ENCODE measurements at regions not wholly inside any gene's neighbourhood (a gene's known extent, or its start where the extent isn't known, plus 50 kb on each side); places are given as distances from the start of the nearest gene placed in this dataset.

DNA sequence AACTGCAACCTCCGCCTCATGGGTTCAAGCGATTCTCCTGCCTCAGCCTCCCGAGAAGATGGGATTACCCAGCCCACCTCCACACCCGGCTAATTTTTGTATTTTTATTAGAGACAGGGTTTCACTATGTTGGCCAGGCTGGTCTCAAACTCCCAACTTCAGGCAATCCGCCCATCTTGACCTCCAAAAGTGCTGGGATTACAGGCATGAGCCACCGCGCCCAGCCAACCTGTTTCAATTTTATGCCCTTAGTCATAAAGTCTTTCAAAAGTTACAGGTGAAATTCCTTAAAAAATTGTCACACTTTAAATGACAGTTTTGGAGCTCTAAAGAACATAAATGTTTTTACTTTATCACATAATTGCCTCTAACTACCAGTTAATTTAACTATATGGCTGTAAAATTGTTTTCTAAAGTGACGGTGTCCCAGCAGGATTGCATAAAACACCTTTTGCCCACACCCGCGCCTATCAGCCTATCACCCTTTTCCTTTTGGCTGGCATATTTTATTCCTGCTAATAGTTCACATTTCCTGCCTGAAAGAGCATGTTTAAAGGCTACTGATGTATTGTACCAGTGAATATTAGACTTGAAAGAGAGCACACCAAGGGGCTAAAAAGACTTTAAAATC, 164.2 kb upstream of the SEMA6D start:
- no peak for DNase-seq

DNA sequence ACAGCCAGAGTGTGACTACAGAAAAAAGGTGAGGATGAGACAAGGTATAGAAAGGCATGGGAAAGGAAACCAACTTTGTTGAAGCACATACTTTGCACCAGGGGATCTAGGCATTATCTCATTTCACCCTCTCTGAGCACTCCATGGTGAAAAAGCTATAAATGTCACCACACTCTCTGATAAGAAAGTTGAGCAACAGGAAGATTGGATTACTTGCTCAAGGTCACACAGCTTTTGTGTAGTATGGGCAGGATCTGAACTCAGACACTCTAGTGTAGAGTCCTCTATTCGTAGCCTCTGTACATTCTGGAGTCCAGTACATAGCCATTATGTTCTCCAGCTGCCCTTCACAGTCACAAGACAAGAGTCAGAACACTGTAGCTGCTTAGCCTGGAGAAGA, 163.4 kb upstream of the SEMA6D start:
- no peak for DNase-seq

DNA sequence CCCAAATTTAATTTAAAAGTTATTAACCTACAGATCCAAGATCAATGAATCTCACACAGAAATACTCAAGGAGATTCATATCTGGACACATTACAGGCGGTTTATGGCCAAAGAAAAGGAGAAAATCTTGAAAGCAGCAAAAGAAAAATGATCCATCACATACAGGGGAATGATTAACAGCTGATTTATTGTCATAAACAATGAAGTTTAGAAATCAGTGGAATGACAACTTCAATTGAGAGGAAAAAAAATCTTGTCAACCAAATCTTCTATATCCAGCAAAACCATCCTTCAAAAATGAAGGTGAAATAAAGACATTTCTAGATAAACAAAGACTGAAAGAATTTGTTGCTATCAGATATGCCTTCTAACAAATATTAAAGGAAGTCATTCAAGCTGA, 156.2 kb upstream of the SEMA6D start:
- no peak for DNase-seq

DNA sequence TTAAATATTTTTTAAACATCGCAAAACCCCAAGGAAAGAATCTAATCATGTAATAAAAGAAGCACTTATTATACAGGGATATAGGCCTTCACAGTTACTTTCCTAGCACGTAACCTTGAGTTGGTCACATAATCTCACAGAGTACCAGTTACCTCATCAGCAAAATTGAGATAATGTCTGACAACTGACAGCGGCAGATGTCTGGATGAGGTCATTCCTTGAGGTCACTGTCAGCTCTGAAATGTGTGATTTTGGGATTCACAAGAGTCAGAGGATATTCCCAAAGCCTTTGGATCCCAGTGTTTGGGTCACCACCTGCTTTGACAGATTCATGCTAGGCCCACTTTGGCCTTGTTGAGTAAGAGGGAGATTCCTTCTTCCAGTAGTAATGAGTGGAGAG, 151.4 kb upstream of the SEMA6D start:
- DNase-seq = no peak

DNA sequence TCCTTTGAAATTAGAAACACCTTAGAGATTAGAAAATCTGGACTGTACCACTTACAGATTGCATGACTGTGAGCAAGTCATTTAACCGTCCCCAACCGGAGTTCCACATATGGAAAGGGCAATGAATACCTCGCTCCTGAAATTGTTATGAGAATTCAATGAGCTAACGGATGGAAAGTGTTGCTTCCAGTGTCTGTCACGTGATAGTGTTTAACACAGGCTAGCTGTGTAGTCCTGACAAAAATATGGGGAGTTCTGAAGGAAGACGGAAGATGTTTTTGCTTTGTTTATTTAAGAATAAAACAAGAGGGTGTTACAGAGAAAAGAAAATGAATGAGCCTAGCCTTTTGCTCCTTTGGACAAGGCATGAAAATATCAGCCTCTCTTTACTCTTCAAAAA, 150.7 kb upstream of the SEMA6D start:
- DNase-seq = no peak

DNA sequence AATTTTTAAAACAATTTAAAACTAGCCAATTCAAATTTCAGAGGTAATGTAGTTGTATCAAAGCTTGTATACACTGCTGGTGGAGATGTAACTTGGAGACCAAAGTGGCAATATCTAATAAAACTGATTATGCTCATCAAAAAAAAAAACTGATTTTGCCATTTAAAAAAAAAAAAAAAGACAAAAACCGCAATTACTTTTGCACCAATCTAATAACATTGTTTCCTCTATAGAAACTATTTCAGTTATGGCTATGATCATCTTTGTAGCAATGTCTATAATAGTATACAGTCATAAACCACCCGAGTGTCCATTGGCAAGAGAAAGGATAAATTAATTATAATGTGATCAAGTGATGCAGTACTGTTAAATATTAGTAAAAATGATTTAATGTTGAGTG, 149.3 kb upstream of the SEMA6D start:
- DNase-seq = no peak

DNA sequence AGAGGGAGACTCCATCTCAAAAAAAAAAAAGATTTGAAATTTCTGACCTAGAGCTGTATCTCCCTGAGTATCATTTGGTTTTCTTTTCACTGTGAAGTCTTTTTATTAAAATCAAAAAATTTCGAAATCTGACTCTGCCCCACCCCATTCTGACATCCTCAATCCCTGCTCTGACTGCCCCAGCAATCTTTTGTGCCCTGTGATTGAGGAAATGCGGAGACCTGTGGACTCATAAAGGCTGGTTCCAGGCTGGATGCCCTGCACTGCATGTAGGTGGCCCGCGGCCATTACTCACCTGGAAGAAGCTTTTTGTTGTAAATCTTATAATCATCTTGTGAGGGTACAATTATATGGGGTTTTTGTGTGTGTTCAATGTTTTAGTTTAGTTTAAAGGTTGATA, 147.3 kb upstream of the SEMA6D start:
- DNase-seq = no peak

DNA sequence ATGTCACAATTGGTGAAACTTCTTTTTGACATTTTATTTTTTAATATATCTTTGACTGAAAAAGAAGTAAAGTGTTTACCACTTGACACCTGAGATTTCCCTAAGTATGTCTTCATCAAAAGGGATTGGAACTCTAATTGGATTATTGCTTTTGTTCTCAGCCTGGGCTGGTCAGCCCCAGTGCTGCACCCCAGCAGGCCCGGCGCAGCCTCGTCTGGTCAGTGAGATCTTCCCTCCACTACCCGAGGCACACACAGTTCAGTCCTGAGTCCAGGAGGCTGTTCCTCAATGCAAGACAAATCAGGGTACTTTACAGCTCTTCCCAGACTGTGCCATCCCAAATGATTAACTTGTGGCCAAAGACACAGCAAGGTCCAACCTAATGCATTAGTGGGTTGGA, 146.9 kb upstream of the SEMA6D start:
- no peak for DNase-seq

DNA sequence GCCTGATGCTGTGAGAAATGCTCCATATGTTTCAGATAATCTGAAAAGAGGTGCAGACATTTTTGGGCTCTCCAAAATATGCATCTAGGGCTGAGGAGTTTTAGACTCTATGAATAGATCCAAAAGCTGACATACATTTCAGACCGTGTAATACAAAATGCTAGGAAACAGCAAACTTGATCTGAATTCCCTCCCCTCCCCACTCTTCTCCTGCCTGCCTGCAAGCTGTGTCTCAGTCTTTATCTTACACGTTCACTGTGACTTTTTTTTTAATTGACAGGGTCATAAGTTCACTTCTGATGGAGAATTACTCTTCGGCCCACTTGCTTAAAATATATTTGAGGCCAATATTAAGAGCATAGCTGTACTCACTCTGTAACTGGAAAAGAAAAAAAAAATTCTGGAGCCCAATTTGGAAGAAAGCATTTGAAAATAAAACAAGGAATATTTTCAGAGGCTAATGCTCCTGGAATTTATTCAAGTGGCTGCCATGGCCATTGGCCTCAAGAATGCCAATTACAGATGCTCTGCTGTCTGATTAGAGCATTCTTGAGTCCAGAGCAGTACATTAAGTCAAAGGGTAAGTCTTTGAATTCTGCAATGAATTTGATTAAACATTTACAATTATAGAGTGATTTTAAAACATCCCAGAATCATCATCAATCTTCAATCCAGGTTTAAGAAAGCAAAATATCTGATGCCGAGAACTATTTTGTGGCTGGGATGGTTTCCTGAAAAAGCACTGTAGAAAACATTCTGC, 146.2 kb upstream of the SEMA6D start:
- DNase-seq = no peak

DNA sequence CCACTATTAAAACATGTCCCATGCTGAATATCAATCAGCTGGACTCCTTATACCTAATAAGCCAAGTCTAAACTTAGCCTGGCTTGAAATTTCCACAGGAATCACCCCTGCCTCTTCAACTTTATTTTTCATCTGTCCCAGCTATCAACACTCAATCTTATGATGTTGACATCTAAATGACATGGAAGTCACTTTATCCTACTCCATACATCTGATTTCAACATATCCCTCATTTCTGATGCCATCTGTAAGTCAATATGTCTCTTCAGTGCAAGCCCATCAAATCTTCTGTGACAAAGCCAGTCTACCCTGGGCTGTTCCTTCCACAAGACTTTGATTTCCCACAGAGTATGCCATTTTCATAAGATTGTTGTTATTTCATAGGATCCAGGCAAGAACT, 143.6 kb upstream of the SEMA6D start:
- DNase-seq = no peak

DNA sequence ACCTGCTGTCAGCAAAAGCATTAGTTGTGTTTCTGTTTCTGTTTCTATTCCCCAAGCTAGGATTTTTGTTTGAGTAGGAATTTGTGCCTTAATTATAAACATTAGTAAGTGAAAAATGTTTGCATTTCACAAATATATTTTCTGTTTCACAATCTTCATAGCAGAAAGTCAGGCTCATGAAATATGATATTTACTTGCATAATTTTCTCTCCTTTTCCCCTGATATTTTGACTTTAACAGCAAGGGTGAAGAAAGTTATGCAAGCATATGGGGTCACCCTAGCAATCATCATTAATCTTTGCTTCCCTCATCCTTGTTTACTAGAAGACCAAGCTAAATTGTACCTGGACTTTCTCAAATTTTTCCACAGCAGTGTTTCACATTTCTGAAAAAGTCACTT, 140.3 kb upstream of the SEMA6D start:
- DNase-seq = no peak

DNA sequence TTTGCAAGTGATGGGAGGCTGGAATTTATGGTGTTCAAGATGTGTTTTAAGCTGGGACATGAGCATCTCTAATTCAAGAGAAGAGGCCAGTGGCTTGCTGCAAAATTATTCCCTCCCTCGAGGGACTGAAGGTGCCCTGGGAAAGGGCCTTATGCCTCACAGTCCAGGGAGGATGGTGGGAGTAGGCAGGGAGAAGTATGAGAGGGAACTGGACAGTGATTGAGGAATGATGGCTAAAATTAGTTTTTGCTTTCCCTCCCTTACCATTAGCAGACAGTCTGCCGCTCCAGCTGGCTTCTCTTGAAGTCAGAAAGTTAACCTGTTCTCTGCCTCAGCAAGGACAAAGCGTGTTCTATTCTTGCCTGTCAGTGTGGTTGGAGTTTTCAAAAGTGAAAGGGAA, 139.8 kb upstream of the SEMA6D start:
- no peak for DNase-seq

DNA sequence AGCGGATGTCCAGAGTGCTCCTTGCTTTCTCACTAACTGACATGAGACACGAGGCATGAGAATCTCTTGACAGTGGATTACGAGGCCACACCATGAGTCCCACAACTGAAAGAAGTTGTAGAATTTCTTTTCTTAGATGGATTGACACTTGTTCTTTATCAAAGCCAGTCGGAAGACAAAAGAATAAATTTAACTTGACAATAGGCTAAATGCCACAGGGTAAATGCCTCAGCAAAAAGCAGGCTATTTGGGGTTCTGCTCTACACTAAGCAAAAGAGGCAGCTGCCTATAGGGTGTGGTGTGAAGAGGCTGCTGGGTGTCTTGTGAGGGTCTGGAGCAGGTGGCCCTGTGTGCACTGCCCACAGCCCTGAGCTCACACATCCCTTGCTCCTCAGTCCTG, 135.1 kb upstream of the SEMA6D start:
- no peak for DNase-seq

DNA sequence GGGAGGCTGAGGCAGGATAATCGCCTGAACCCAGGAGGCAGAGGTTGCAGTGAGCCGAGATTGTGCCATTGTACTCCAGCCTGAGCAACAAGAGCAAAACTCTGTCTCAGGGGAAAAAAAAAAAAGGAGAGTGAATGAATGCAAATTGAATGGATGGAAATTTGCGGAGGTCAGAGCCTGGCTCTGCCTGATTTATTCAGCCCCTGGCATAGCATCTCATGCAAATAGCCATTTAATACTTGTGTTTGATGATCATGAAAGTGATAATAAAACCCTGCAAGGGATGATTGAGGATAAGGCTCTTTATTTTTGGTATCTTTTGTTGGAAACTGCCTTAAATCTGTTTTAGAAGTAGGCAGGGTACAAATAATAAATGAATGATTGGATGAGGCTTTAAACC, 133.0 kb upstream of the SEMA6D start:
- DNase-seq = no peak

DNA sequence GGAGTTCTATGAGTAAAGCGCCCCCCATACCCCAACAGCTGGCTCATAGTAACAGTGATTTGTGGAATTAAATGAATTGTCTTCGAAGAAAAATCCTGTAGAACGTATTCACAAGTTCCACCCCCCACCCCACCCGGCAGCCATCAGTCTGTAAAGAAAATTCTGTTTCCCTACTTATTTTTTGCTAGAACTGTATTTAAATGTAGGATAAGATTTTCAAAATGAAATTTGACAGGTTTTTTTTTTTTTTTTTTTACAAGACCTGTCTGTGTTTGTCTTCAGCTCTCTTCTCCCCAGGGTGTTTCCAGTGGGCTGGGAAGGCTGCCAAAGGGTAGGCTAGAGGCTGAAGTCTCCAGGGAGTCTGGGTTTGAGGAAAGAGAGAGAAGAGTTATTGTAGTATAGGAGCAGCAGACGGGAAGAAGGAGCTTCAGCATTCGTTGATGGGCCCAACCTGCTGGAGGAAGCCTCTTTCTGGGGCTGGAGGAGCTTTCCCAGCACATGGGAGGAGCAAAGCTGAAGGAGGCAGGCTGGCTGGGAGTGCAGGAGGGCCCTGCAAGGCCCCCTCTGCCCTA, 130.6 kb upstream of the SEMA6D start:
- peak; percentile 75 to 86 for DNase-seq

DNA sequence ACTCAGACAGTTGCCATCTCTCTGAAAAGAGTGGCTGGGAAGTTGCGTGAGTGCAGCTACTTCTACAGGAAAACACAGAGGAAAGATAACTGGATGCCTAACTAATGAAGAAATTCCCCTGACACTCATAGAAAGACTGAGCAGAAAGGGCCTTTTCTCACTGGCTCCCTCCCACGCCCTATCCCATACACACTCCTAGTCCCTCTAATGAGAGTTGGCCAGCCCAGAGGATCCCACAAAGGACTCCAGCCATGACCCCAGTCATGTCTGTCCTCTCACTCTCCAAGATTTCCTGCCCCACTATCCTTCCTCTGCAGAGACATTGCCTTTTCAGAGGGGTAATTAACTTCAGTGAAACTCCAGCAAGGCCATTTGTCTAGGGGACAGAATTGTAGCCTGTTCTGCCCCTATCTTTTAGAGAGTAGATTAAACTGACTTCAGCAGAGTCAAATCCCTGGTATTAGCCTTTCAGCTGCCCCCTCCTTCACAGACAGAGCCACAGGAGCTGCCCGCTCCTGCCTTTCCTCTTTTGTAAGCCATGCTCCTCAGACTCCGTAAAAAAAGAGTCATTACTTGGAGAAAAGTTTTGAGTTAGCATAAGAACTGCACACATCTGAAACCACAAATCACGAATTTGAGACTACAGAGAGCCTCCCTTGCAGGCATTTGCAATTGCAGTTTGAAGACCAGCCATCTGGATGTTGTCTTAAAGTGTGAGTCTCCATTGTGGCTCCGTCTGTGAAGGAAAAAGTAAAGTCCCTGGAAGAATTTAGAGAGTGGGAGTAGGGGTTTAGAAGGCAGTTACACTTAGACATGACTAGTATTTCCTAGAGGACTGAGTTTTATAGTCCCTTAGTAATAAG, 129.1 kb upstream of the SEMA6D start:
- no peak for DNase-seq

DNA sequence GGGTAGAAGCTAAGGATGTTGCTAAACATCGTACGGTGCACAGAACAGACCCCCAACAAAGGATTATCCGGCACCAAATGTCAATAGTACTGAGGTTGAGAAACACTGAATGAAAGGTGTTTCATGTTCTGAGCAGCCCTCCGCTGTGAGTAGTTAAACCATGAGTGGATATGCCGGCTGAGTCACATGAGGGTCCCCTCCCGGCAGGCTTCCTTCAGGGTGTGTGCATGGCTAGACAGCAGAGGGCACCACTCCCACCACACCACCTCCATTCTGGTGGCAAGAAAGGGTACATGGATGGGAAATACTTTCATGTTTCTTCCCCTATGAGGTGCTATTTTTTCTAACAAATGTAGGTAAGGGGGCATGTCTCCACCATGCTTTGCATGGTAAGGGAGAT, 128.3 kb upstream of the SEMA6D start:
- no peak for DNase-seq

DNA sequence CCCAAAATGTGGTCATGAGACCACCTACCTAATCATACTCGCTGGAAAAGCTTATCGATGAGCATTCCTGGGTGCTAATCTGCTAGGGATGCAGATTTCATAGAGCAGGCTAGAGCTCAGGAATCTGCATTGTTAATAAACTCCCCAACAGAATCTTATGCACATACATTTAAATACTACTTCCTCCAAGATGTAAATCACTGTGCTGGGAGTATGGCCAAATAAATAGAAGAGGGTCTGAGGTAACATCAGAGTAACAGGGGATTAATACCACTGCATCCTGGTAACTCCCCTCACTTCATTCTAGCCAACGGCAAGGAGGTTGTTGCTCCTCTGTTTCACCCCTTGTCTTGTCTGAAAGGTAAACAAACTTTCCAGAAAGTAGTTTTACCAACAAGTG, 118.3 kb upstream of the SEMA6D start:
- DNase-seq = no peak

DNA sequence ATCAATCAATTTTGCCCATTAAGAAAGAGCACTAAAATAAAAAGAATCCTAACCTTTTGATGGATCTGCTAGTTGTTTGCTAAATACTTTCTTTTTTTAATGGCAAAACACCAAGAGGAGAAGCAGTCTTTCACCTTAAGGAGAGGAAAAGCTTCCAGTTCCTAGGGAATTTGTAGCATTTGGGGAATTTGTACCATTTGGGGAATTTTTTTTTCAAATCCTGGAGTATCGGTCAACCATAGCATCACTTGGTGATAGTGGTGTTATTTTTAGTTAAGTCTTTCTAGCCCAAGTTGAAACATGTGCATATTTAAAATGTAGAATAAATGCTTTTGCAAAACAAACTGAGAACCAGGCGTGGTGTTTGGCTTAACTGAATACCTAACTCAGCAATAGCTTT, 117.5 kb upstream of the SEMA6D start:
- no peak for DNase-seq

DNA sequence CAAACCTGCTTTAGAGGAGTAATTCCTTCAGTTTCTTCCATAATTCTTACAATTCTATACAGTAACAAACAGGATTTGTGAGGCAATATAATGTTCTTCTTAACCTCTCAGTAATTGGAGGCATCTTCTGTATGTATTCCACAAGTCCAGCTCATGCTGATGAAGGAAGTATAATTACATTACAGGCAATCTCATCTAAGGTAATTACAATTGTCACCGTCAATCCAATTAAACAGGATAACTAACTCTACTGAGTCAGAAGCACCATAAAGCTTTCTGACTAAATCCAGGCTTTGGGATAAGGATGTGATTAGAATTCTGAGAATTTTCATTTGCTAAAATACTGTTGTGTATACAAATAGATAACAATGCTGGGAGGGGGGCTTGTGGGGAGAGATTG, 115.2 kb upstream of the SEMA6D start:
- DNase-seq = no peak

DNA sequence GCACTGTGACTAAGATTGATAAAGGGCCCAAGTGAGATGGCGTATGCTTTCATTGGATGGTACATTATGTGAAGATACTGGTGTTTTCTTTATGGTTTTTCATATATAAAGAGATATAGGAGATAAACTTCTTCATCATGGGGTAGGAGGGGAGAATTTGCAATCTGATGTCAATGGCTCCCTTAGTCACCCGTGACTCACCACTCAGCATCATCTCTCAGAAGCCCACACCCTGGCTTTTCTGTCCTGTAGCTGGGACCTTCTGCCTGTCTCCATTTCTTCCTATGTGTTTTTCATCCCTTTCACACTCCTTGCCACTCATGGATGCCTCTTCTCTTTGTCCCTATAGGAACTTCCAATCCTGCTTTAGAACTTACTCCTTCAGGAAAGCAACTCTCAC, 114.3 kb upstream of the SEMA6D start:
- DNase-seq = no peak

DNA sequence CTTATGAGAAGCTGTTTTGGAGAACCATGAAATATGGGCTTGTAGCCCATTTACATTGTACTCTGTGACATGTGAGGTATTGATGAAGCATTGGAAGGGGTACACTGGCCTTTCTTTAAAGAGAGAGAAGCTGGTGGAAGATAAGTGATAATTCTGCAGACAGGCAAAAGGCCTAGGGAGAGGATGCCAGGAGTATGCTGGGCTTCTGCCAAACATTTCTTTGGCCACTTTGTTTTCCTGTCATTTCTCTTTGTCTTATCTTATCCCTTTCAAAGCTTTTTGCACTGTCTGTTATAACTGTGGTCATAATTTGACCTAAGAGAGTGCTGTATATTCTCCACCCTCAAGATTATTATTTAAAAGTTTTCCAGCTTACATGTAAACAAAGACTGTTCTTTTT, 109.6 kb upstream of the SEMA6D start:
- peak in 1 of 2 experiments; percentile 22 for DNase-seq

DNA sequence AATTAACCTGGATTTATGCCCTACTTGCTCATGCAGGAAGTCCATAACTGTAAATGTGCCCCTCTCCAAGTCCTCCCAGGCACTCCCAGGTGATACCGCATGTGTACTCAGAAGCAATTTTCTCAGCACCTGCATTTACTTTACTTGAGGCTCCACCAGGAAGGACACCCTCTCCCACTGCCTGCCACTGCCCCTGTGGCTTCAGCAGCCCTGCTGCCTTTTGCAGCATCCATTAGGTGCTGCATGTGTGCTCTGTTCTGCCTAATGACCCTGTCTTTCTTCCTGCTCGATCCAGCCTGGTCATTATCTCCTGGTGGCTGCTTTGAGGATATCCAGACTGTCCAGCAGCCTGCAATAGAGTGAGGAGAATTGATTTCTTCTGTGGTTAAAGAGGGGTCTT, 107.6 kb upstream of the SEMA6D start:
- peak; percentile 66 to 93 for DNase-seq

DNA sequence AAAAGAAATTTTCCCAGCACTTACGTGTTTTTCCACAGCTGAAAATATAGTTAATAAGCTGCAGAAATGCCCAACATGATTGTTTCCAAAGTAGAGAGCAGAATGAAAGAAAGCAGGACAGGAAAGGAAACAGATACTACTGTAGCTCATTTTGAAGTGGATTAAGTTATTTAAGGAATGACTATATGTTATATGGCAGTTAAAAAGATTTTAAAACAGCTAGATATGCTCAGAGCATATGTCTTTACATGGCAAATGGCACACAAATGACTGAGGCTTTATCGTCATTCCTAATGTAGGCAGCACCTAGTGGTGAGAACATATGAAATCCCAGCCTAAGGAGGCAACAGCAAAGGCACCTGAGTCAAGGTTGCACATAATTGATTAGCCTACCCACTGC, 106.6 kb upstream of the SEMA6D start:
- no peak for DNase-seq
